ENCODE measurements at regions not wholly inside any gene's neighbourhood (a gene's known extent, or its start where the extent isn't known, plus 50 kb on each side); places are given as distances from the start of the nearest gene placed in this dataset.
A peak's percentile ranks its signal among the peaks of the same experiment; 100 is the strongest.

DNA sequence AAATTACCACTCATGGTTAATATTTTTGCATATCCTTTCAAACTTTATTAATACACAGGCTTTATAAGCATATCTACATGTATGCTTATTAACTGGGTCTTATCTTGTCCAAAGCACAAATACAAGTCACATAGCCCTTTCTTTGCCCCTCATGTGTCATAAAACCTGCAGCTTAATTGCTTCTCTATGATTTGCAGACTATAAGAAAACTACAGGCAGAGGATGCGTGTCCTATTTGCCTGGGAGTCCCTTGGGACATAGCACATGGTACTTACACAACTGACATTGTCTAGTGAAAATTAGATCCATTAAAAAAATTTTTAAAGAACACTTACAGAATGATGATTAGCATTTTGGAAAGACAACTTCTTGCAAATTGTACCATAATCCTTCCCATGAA is 190.5 kb upstream of the PLEKHA5 start (continued):
- TF ChIP-seq HCFC1 (IDR thresholded peaks at IDR 0.05; ENCODE audit: low read depth, low read length): no peak
- TF ChIP-seq SMAD4 (CRISPR knock-in tag; conservative IDR thresholded peaks at IDR 0.05): no peak
- TF ChIP-seq CCNT2 (IDR thresholded peaks at IDR 0.05; ENCODE audit: borderline replicate concordance, extremely low read depth, insufficient read length, low read depth, low read length): no peak
- no peak for TF ChIP-seq KDM4B (IDR thresholded peaks at IDR 0.05; ENCODE audit: borderline replicate concordance in 2 of 2, low read depth in 1 of 2)
- no peak for TF ChIP-seq BDP1 (IDR thresholded peaks at IDR 0.05; ENCODE audit: insufficient read depth, insufficient read length)
- TF ChIP-seq XRCC5 (IDR thresholded peaks at IDR 0.05; ENCODE audit: low read depth, low read length): no peak
- no peak for TF ChIP-seq ZNF217 (CRISPR knock-in tag; IDR thresholded peaks at IDR 0.05)

DNA sequence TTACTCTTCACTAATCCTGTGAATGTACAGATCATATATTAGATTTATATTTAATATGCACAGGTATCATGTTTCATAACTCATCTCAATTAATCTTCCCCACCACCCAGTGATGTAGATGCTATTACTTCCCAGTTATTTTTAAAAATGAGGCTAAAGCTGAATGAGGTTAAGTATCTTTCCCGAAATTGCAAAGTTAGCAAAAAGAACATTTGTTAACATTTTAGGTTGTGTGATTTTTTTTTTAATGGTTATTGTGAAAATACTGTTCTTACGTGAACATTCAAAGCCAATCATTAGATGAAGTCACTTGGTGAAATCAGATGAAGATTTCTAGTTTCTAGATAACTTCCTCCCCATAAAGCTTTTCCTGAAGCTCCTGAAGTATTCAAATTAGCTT is 186.9 kb upstream of the PLEKHA5 start:
- no peak overlapping the region for H2AFZ ChIP-seq (ENCODE audit: low read depth, low read length)
- intact Hi-C loops (cut with micrococcal nuclease) (no loop called here), in situ Hi-C loops (cut with MboI) (no loop called here)
- no peak for FAIRE-seq
- H3K27ac ChIP-seq (ENCODE audit: extremely low read depth, low read depth, low read length): no peak overlapping the region
- ChIA-PET POLR2A (no interaction called here), CTCF (ENCODE audit: low intra/inter-chr PET ratio) (no interaction called here)
- TF ChIP-seq ZNF224 (CRISPR knock-in tag; IDR thresholded peaks at IDR 0.05) (no peak), MAFK (IDR thresholded peaks at IDR 0.05; ENCODE audit: low read length) (peak; percentile 14; the same call in 1 of the 2 replicates), ZNF316 (IDR thresholded peaks at IDR 0.05) (peak; percentile 63; the same call in 1 of the 2 replicates), MAFF (IDR thresholded peaks at IDR 0.05; ENCODE audit: low read length) (peak; percentile 16; the same call in 1 of the 2 replicates)
- H3K4me3 ChIP-seq: no peak overlapping the region
- H3K9me3 ChIP-seq (replicated peaks; ENCODE audit: control insufficient read depth, insufficient read depth, low read depth, low read length): no peaks in the 10 kb centered on the region
- no peak overlapping the region for H3K9ac ChIP-seq (ENCODE audit: insufficient read depth in 1 of 2, low read depth in 2 of 2, low read length in 2 of 2)
- H3K36me3 ChIP-seq (ENCODE audit: control insufficient read depth, insufficient read depth, low read length): no peaks in the 10 kb centered on the region
- H4K20me1 ChIP-seq (replicated peaks; ENCODE audit: control insufficient read depth, insufficient read depth, low read length): no peaks in the 10 kb centered on the region
- H3K4me2 ChIP-seq (ENCODE audit: insufficient read depth, low read length): no peak overlapping the region
- H3K79me2 ChIP-seq (ENCODE audit: control insufficient read depth, insufficient read depth, low read length): no peaks in the 10 kb centered on the region
- no peaks in the 10 kb centered on the region for H3K9me1 ChIP-seq (ENCODE audit: control insufficient read depth, insufficient read depth, low read length)
- no peak for ATAC-seq
- H3K27me3 ChIP-seq (ENCODE audit: control insufficient read depth in 2 of 2, insufficient read depth in 2 of 2, low read length in 2 of 2): no peaks in the 10 kb centered on the region
- BruUV-seq (replicated peaks): no TSS peak
- no peaks in the 10 kb centered on the region for H3K4me1 ChIP-seq (replicated peaks in 1 of 2; ENCODE audit: control insufficient read depth in 2 of 2, insufficient read depth in 2 of 2, low read length in 2 of 2)
- DNase-seq (ENCODE audit: extremely low read depth in 1 of 4, low spot score in 3 of 4): no peak
- WGBS (ENCODE audit: insufficient coverage, low coverage, missing lambda C conversion rate): 33% methylated on average over 2 of the region's 2 CpGs

Data from K562 (cell line).